IPS-15b (cell line): ENCODE measurements at regions not wholly inside any gene's neighbourhood (a gene's known extent, or its start where the extent isn't known, plus 50 kb on each side); places are given as distances from the start of the nearest gene placed in this dataset.

Experiments used
- H3K27me3 ChIP-seq: one replicate; pipeline ENCODE4 v1.6.1; 2013; ENCODE audit warnings: low read length; ENCODE audit not compliant: control insufficient read depth, insufficient read depth
- H3K36me3 ChIP-seq: one replicate; pipeline ENCODE4 v1.6.1; 2013; ENCODE audit warnings: low read length; ENCODE audit not compliant: control insufficient read depth, insufficient read depth
- H3K4me1 ChIP-seq: one replicate; pipeline ENCODE4 v1.6.1; 2013; ENCODE audit warnings: mild to moderate bottlenecking, low read length; ENCODE audit not compliant: control insufficient read depth, insufficient read depth
- H3K4me3 ChIP-seq: one replicate; pipeline ENCODE4 v1.5.1; 2013; ENCODE audit warnings: low read depth, low read length
- H3K9ac ChIP-seq: one replicate; pipeline ENCODE4 v1.6.1; 2013; ENCODE audit warnings: low read depth, mild to moderate bottlenecking, low read length
- H3K9me3 ChIP-seq: one replicate; pipeline ENCODE4 v1.6.1; 2013; ENCODE audit warnings: mild to moderate bottlenecking, low read length; ENCODE audit not compliant: control insufficient read depth, insufficient read depth

GRCh38 chr5:107786424-107786823 is 115.7 kb upstream of the EFNA5 start:
- H3K36me3 ChIP-seq = no peaks in the 10 kb centered on the region
- no peaks in the 10 kb centered on the region for H3K9me3 ChIP-seq
- no peaks in the 10 kb centered on the region for H3K27me3 ChIP-seq
- no peaks in the 10 kb centered on the region for H3K4me1 ChIP-seq
- H3K4me3 ChIP-seq = no peak overlapping the region
- no peak overlapping the region for H3K9ac ChIP-seq

- Histone ChIP-seq H3K4me3 (no peak overlapping the region), H3K36me3 (no peaks in the 10 kb centered on the region), H3K9me3 (no peaks in the 10 kb centered on the region), H3K9ac (no peak overlapping the region), H3K4me1 (no peaks in the 10 kb centered on the region), H3K27me3 (no peaks in the 10 kb centered on the region)
These were observed 112.8 kb upstream of the EFNA5 start for GRCh38 chr5:107783551-107783950.

GRCh38 chr5:107782561-107783169 is 111.9 kb upstream of the EFNA5 start:
- H3K27me3 ChIP-seq = no peaks in the 10 kb centered on the region
- H3K36me3 ChIP-seq = no peaks in the 10 kb centered on the region
- no peak overlapping the region for H3K9ac ChIP-seq
- no peak overlapping the region for H3K4me3 ChIP-seq
- no peaks in the 10 kb centered on the region for H3K4me1 ChIP-seq
- H3K9me3 ChIP-seq = no peaks in the 10 kb centered on the region

- Histone ChIP-seq H3K27me3 (no peaks in the 10 kb centered on the region), H3K4me1 (peaks cover 3% of the 10 kb centered on the region), H3K36me3 (no peaks in the 10 kb centered on the region), H3K4me3 (no peak overlapping the region), H3K9me3 (no peaks in the 10 kb centered on the region), H3K9ac (no peak overlapping the region)
These were observed 110.7 kb upstream of the EFNA5 start for GRCh38 chr5:107781451-107781850.

GRCh38 chr5:107779437-107779836 is 108.7 kb upstream of the EFNA5 start:
- no peaks in the 10 kb centered on the region for H3K27me3 ChIP-seq
- no peak overlapping the region for H3K4me3 ChIP-seq
- H3K4me1 ChIP-seq = peaks cover 5% of the 10 kb centered on the region
- H3K9me3 ChIP-seq = no peaks in the 10 kb centered on the region
- no peaks in the 10 kb centered on the region for H3K36me3 ChIP-seq
- H3K9ac ChIP-seq = no peak overlapping the region

GRCh38 chr5:107778647-107779046 is 107.9 kb upstream of the EFNA5 start:
- H3K36me3 ChIP-seq = no peaks in the 10 kb centered on the region
- H3K9ac ChIP-seq = no peak overlapping the region
- no peaks in the 10 kb centered on the region for H3K9me3 ChIP-seq
- H3K4me1 ChIP-seq = peaks cover 8% of the 10 kb centered on the region
- H3K4me3 ChIP-seq = no peak overlapping the region
- no peaks in the 10 kb centered on the region for H3K27me3 ChIP-seq

- no peak overlapping the region for H3K9ac ChIP-seq
- H3K36me3 ChIP-seq = no peaks in the 10 kb centered on the region
- H3K27me3 ChIP-seq = no peaks in the 10 kb centered on the region
These were observed 106.4 kb upstream of the EFNA5 start for GRCh38 chr5:107776922-107777740.

GRCh38 chr5:107776506-107776905 is 105.8 kb upstream of the EFNA5 start:
- Histone ChIP-seq H3K36me3 (no peaks in the 10 kb centered on the region), H3K9me3 (no peaks in the 10 kb centered on the region), H3K27me3 (no peaks in the 10 kb centered on the region), H3K4me1 (peaks cover 21% of the 10 kb centered on the region), H3K4me3 (no peak overlapping the region), H3K9ac (no peak overlapping the region)

More at GRCh38 chr5:107776922-107777740, 106.4 kb upstream of the EFNA5 start:
- Histone ChIP-seq H3K4me1 (peaks cover 17% of the 10 kb centered on the region), H3K4me3 (no peak overlapping the region), H3K9me3 (no peaks in the 10 kb centered on the region)

- no peak overlapping the region for H3K9ac ChIP-seq
- peaks cover 21% of the 10 kb centered on the region for H3K4me1 ChIP-seq
- no peaks in the 10 kb centered on the region for H3K36me3 ChIP-seq
- no peaks in the 10 kb centered on the region for H3K27me3 ChIP-seq
- no peak overlapping the region for H3K4me3 ChIP-seq
- H3K9me3 ChIP-seq = no peaks in the 10 kb centered on the region
These were observed 103.6 kb upstream of the EFNA5 start for GRCh38 chr5:107774316-107774715.

- H3K36me3 ChIP-seq = no peaks in the 10 kb centered on the region
- H3K9ac ChIP-seq = no peak overlapping the region
- no peaks in the 10 kb centered on the region for H3K9me3 ChIP-seq
- H3K27me3 ChIP-seq = no peaks in the 10 kb centered on the region
- H3K4me3 ChIP-seq = no peak overlapping the region
- peaks cover 21% of the 10 kb centered on the region for H3K4me1 ChIP-seq
These were observed 102.7 kb upstream of the EFNA5 start for GRCh38 chr5:107773479-107773878.

- Histone ChIP-seq H3K9me3 (no peaks in the 10 kb centered on the region), H3K36me3 (no peaks in the 10 kb centered on the region), H3K27me3 (no peaks in the 10 kb centered on the region), H3K9ac (no peak overlapping the region), H3K4me3 (no peak overlapping the region), H3K4me1 (peaks cover 21% of the 10 kb centered on the region)
These were observed 101.9 kb upstream of the EFNA5 start for GRCh38 chr5:107772418-107773310.
